ENCODE measurements at regions not wholly inside any gene's neighbourhood (a gene's known extent, or its start where the extent isn't known, plus 50 kb on each side); places are given as distances from the start of the nearest gene placed in this dataset.

DNA sequence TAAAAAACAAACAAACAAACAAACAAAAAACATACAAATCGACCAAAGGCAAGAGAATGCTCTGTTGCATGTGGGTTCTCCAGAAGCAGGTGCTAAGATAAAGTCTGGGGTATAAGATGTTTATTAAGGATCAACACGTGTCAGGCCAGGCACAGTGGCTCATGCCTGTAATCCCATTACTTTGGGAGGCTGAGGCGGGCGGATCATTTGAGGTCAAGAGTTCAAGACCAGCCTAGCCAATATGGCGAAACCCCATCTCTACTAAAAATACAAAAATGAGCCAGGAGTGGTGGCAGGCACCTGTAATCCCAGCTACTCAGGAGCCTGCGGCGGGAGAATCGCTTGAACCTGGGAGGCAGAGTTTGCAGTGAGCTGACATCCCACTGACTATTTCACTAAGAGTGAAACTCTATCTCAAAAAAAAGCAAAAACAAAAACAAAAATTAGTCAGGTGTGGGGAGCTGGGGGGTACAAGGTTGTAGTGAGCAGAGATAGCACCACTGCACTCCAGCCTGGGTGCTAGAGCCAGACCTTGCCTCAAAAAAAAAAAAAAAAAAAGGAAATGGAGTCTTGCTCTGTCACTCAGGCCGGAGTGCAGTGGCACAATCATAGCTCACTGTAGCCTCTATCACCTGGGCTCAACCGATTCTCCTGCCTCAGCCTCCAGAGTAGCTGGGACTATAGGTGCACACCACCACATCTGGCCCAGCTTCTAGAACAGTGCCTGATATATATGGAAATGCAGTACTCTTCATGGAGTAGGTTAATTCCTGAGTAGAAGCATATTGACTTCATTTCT is 86.8 kb upstream of the JARID2 start:
- TF ChIP-seq GATA2 (IDR thresholded peaks at IDR 0.05; ENCODE audit: low read depth, low read length), result no peak
- TF ChIP-seq GATA3 (IDR thresholded peaks at IDR 0.05; ENCODE audit: low read depth, low read length), result no peak

DNA sequence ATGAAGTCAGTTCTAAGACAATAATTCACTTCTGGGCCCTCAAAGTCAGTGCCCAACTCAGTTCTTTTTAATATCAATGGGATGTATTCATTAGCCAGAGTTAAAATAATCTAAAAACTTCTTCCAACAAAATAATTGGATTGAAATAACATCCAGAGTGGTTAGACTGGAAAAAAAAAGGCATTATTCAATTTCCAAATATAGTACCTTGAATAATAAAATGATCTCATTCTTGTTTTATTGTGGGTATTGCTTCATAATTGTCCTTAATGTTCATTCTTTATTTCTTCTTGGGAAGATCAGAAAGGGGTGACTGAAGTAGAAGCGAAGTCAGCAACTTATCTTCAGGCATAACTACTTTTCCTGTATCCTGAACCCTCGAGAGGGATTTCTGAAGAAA is 85.1 kb upstream of the JARID2 start:
- TF ChIP-seq GATA2 (IDR thresholded peaks at IDR 0.05; ENCODE audit: low read depth, low read length), result no peak
- TF ChIP-seq GATA3 (IDR thresholded peaks at IDR 0.05; ENCODE audit: low read depth, low read length), result no peak

DNA sequence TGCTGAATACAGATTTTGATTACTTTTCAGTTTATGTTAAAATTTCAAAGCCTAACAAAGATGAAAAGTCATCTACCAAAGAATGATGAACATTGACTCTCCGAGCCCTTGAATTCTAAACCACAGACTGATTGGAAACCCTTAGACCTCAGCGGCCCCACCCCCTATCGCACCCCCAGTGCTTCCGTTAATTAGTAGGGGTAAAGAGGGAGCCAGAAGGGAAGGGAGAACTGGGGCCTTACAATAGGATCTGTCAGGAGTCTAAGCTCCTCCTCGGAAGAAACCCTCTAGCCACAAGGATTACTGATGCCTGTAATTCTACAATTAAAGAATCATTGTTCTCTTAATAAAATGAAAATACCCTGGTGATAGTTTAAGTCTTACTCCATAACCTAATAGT is 79.7 kb upstream of the JARID2 start:
- TF ChIP-seq GATA2 (IDR thresholded peaks at IDR 0.05; ENCODE audit: low read depth, low read length), result no peak
- TF ChIP-seq GATA3 (IDR thresholded peaks at IDR 0.05; ENCODE audit: low read depth, low read length), result no peak

DNA sequence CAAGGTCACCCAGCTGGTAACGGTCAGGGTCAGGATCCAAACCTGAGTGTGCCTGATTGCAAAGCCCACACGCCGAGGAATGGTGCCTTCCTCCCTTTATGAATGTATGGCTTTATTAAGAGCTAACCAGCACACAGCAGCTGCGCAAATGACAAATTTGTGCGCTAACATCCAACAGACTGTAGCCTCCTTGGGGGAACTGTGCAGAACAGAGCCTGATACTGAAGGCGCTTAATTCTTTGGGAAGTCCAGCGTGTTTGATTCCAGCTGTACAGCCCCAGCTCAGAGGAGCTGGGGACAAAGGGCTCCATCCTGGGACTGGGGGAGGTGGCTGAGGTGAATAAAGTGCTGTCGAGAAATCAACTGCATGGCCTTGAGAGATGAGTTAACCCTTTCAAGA is 75.7 kb upstream of the JARID2 start:
- TF ChIP-seq GATA2 (IDR thresholded peaks at IDR 0.05; ENCODE audit: low read depth, low read length) (no peak), GATA3 (IDR thresholded peaks at IDR 0.05; ENCODE audit: low read depth, low read length) (no peak)

DNA sequence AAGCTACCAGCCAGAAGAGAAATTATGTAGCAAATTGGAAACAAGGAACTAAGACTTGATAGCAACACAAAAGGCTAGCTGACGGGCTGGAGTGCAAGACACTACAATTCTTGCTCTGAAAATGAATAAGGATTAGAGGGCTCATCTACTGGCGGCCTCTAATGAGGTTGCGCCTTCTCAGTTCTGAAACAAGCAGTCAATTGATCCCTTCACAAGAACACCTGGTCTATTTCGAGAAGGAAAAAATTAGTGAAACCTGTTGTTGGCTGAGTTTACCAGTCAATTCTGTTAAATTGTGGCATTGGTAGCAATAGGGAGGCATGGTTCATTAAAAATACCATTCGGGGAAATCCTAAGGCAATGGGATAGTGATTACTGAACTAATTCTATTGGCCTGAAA is 74.8 kb upstream of the JARID2 start:
- no peak for TF ChIP-seq GATA3 (IDR thresholded peaks at IDR 0.05; ENCODE audit: low read depth, low read length)
- no peak for TF ChIP-seq GATA2 (IDR thresholded peaks at IDR 0.05; ENCODE audit: low read depth, low read length)

DNA sequence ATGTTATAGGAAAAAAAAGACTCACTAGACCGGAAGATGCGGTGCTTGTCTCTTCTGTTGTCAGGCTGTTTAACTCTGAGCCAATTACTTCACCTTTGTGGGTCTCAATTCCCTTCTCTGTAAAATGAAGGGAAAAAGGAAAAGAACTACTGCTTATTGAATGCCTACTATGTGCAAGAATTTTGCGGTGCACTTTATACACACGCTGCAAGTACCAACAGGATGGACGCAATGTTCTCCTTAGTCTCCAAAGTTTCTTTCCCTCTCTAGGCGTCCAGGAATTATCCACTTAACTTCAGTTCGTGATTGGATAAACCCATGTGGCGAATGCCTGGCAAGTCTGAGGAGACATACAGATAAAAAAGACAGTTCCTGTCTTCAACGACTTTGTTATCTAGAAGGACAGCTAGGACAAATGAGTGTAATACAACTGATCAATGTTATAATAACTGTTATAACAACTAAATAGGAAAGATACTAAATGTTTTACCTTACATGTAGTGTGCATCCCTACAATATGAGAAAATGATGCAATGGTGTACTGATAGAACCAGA is 69.0 kb upstream of the JARID2 start:
- no peak for TF ChIP-seq GATA2 (IDR thresholded peaks at IDR 0.05; ENCODE audit: low read depth, low read length)
- TF ChIP-seq GATA3 (IDR thresholded peaks at IDR 0.05; ENCODE audit: low read depth, low read length), result no peak

DNA sequence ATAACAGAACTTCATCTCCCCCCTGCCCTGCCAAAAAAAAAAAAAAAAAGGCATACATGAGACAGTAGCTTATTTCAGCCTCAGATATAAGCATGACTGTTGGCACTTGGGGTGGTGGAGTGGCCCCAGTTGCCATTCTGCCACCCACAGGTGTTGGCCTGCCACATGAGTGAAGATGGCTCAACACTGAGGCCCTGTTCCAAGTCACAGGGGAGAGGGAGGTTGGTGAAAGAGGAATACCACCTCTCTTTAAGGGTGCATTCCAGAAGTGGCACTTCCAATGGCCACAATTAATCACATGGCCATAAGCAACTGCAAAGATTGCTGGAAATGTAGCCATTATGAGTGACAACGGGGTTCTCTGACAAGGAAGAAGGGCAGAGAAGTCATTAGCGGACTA is 61.9 kb upstream of the JARID2 start:
- TF ChIP-seq GATA3 (IDR thresholded peaks at IDR 0.05; ENCODE audit: low read depth, low read length) (no peak), GATA2 (IDR thresholded peaks at IDR 0.05; ENCODE audit: low read depth, low read length) (no peak)

DNA sequence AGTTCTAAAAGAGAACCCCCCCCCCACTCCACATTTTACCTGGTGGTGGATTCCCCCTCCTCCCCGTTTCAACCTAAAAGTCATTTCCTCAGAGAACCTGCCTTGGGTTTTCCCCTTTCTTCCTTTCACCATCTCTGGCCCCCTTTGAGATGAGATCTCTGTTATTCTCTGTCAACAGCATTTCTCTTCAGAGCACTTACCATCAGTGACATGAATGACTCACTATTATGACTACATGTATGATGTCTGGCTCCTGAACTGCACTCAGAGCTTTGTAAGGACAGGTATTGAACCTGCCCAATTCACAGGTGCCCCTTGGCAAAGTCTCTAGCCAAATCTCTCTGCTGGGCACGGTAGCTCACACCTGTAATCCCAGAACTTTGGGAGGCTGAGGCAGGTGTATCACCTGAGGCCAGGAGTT is 61.4 kb upstream of the JARID2 start:
- TF ChIP-seq GATA2 (IDR thresholded peaks at IDR 0.05; ENCODE audit: low read depth, low read length) (no peak), GATA3 (IDR thresholded peaks at IDR 0.05; ENCODE audit: low read depth, low read length) (no peak)

DNA sequence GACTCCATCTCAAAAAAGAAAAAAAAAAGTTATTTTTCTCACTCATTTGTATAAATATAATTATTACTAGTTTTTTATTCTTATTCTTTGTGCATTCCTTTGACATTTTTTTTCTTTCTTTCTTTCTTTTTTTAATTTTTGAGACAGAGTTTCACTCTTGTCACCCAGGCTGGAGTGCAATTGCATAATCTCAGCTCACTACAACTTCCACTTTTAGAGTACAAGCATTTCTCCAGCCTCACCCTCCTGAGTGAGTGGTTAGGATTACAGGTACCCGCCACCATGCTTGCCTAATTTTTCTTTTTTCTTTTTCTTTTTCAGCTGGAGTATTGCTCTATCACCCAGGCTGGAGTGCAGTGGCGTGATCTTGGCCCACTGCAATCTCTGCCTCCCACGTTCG is 51.4 kb upstream of the JARID2 start:
- TF ChIP-seq GATA2 (IDR thresholded peaks at IDR 0.05; ENCODE audit: low read depth, low read length) (no peak), GATA3 (IDR thresholded peaks at IDR 0.05; ENCODE audit: low read depth, low read length) (no peak)
